ENCODE measurements at regions not wholly inside any gene's neighbourhood (a gene's known extent, or its start where the extent isn't known, plus 50 kb on each side); places are given as distances from the start of the nearest gene placed in this dataset.
"Not testable (repeated sequence)": the region's sequence is repeated elsewhere in the genome, so short reads cannot be mapped to it uniquely, and the experiment has no call there.

DNA sequence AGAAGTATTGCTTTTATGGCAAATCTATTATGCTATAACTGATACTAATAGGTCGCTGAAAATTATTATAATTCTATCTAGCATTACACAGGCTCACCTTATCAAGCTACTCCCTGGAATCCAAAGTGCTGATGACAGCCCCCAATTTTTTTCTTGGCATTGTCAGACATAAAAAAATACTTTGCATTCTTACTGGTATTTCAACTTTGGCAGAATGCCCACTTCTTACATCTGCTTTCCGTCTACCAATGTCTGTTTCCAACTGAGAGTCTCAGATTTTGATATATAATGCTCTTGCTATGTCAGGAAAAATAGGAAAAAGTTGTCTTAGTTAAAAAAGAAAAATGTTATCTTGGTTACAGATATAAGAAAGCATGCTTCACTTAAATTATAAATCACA is 615.4 kb downstream of the C12orf50 start:
- TF ChIP-seq, protein P1, sequence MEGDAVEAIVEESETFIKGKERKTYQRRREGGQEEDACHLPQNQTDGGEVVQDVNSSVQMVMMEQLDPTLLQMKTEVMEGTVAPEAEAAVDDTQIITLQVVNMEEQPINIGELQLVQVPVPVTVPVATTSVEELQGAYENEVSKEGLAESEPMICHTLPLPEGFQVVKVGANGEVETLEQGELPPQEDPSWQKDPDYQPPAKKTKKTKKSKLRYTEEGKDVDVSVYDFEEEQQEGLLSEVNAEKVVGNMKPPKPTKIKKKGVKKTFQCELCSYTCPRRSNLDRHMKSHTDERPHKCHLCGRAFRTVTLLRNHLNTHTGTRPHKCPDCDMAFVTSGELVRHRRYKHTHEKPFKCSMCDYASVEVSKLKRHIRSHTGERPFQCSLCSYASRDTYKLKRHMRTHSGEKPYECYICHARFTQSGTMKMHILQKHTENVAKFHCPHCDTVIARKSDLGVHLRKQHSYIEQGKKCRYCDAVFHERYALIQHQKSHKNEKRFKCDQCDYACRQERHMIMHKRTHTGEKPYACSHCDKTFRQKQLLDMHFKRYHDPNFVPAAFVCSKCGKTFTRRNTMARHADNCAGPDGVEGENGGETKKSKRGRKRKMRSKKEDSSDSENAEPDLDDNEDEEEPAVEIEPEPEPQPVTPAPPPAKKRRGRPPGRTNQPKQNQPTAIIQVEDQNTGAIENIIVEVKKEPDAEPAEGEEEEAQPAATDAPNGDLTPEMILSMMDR (IDR thresholded peaks at IDR 0.05), result no peak
- TF ChIP-seq POLR2A (IDR thresholded peaks at IDR 0.05), result no peak
- H3K4me1 ChIP-seq, result no peaks in the 10 kb centered on the region
- H3K36me3 ChIP-seq, result no peaks in the 10 kb centered on the region
- no peaks in the 10 kb centered on the region for H3K9me3 ChIP-seq
- H3K27ac ChIP-seq, result no peak overlapping the region
- no peak overlapping the region for H3K4me3 ChIP-seq
- no peak for ATAC-seq
- no peaks in the 10 kb centered on the region for H3K27me3 ChIP-seq
- DNase-seq, result no peak
- 72% methylated on average over 2 of the region's 2 CpGs for WGBS (ENCODE audit: insufficient coverage, low coverage, low lambda C conversion rate, missing lambda C conversion rate)
- intact Hi-C loops (cut with DNase I), result no loop called here

DNA sequence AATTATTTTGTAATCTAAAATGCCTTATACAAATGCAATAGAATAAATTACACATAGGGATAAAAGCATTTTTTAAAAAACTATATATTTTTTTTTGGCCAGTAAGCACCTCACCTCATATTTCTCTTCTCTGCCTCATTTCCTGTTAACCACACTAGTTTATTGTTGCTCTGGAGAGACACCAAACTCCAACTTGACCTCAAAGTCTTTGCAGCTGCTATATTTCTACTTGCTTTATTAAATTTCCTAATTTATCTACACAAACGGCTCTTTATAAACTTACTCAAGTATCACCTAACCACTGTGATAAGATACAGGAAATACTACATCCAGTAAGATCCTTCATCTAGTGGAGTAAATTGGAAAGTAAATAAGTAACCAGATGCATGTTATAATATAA is 622.3 kb downstream of the C12orf50 start:
- no peak for ATAC-seq
- Histone ChIP-seq H3K9me3 (no peaks in the 10 kb centered on the region), H3K4me1 (no peaks in the 10 kb centered on the region), H3K4me3 (no peak overlapping the region), H3K36me3 (no peaks in the 10 kb centered on the region), H3K27me3 (no peaks in the 10 kb centered on the region), H3K27ac (no peak overlapping the region)
- intact Hi-C loops (cut with DNase I), result no loop called here
- 32% methylated on average over 1 of the region's 1 CpG for WGBS (ENCODE audit: insufficient coverage, low coverage, low lambda C conversion rate, missing lambda C conversion rate)
- TF ChIP-seq POLR2A (IDR thresholded peaks at IDR 0.05), result no peak
- TF ChIP-seq, protein P1 (IDR thresholded peaks at IDR 0.05), result no peak
- no peak for DNase-seq

DNA sequence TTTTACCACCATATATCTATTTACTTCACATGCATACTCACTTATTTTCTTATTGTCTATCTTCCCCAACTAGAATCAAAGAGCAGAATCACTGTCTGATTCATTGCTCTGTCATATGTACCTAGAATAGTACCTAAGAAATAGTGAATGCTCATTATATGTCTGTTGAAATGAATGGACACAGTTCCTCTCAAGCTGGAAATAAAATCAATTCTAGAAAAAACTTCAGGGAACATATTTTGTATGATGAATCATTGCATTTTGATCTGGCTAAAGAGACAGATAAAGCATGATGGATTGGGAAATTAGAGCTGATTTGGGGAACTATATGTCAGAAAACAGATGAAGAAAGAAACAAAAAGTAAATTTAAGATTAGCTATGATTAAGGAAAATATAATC is 623.3 kb downstream of the C12orf50 start:
- Histone ChIP-seq H3K9me3 (no peaks in the 10 kb centered on the region), H3K27ac (no peak overlapping the region), H3K4me3 (no peak overlapping the region), H3K27me3 (no peaks in the 10 kb centered on the region), H3K4me1 (no peaks in the 10 kb centered on the region), H3K36me3 (no peaks in the 10 kb centered on the region)
- TF ChIP-seq, protein P1 (IDR thresholded peaks at IDR 0.05), result no peak
- no peak for TF ChIP-seq POLR2A (IDR thresholded peaks at IDR 0.05)
- DNase-seq (no peak), ATAC-seq (no peak)
- intact Hi-C loops (cut with DNase I), result no loop called here

DNA sequence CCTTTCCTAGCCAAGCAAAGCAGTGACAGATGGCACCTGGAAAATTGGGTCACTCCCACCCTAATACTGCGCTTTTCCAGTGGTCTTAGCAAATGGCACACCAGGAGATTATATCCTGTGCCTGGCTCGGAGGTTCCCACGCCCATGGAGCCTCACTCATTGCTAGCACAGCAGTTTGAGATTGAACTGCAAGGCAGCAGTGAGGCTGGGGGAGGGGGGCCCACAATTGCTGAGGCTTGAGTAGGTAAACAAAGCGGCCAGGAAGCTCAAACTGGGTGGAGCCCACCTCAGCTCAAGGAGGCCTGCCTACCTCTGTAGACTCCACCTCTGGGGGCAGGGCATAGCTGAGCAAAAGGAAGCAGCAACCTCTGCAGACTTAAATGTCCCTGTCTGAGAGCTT is 635.0 kb downstream of the C12orf50 start:
- H3K36me3 ChIP-seq, H3K9me3 ChIP-seq: not testable (repeated sequence)
- 66% methylated on average over 2 of the region's 4 CpGs for WGBS (ENCODE audit: insufficient coverage, low coverage, low lambda C conversion rate, missing lambda C conversion rate)

DNA sequence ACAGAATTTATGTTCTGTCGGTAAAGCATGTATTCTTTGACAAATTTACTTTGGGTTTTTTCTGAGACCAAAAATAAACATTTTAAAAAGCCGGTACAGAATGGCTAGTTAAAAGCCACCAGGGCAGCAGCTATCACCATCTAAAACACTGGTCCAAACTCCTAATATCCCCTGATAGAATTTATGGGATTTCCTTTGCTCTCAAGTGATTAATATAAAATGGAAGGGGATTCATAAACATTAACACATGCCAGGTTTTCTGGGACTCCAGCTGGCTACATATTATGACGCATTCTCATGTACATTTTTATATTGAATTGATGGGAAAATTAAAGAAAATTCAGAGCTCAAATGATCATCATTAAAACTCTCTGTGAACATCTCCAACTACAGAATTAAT is 640.8 kb downstream of the C12orf50 start:
- ATAC-seq, result no peak
- 69% methylated on average over 3 of the region's 3 CpGs for WGBS (ENCODE audit: insufficient coverage, low coverage, low lambda C conversion rate, missing lambda C conversion rate)
- DNase-seq, result no peak

More for the DNA sequence above, 635.0 kb downstream of the C12orf50 start:
- intact Hi-C loops (cut with DNase I); H3K27me3 ChIP-seq; H3K4me1 ChIP-seq; ATAC-seq; DNase-seq; H3K4me3 ChIP-seq; H3K27ac ChIP-seq: not testable (repeated sequence)

More for the DNA sequence above, 640.8 kb downstream of the C12orf50 start:
- H3K4me3 ChIP-seq, result no peak overlapping the region
- no peaks in the 10 kb centered on the region for H3K27me3 ChIP-seq
- intact Hi-C loops (cut with DNase I), result no loop called here
- H3K9me3 ChIP-seq, result no peaks in the 10 kb centered on the region
- H3K36me3 ChIP-seq, result no peaks in the 10 kb centered on the region
- H3K27ac ChIP-seq, result no peak overlapping the region
- no peaks in the 10 kb centered on the region for H3K4me1 ChIP-seq
- TF ChIP-seq, protein P1 (IDR thresholded peaks at IDR 0.05), result no peak
- no peak for TF ChIP-seq POLR2A (IDR thresholded peaks at IDR 0.05)
